GM12878 (cell line): ENCODE measurements at regions not wholly inside any gene's neighbourhood (a gene's known extent, or its start where the extent isn't known, plus 50 kb on each side); places are given as distances from the start of the nearest gene placed in this dataset.

Source experiments
- ATAC-seq: fragments of 200-7000 bp; cut with Tn5 transposase; 3 replicates; pipeline ENCODE4 v1.9.1; 2020; ENCODE audit warnings: mild to moderate bottlenecking, moderate library complexity
- BruUV-seq: library from RNA; stranded (reverse); fragments of 400-500 nt; replicated peaks from 2 replicates; lab custom pipeline; 2021; lab: Mats Ljungman, UMichigan
- CTCF ChIA-PET: fragments of 300-600 bp; sonication (Branson Sonifier 250); formaldehyde crosslinking; extraction: SDS; loops from one replicate; lab custom pipeline; 2021; ENCODE audit warnings: inconsistent platforms; lab: Yijun Ruan, JAX
- POLR2A ChIA-PET: fragments of 350-600 bp; formaldehyde crosslinking; extraction: SDS; loops from one replicate; lab custom pipeline; 2021; ENCODE audit warnings: inconsistent platforms; lab: Charles Lee
- RAD21 ChIA-PET: fragments of 300-600 bp; sonication (Branson Sonifier 250); formaldehyde crosslinking; loops from one replicate; lab custom pipeline; 2023; ENCODE audit warnings: antibody characterized with exemption; ENCODE audit not compliant: unreplicated experiment; lab: Charles Lee
- SMC1A ChIA-PET: fragments of 300-600 bp; sonication (Branson Sonifier 250); formaldehyde crosslinking; loops from one replicate; lab custom pipeline; 2023; ENCODE audit not compliant: unreplicated experiment, uncharacterized antibody; lab: Charles Lee
- DNase-seq: peaks from one replicate; pipeline ENCODE4 v3.0.0-alpha.2; 2011; ENCODE audit warnings: low read depth, low spot score
- FAIRE-seq: peaks from 3 replicates; lab custom pipeline; 2011; peaks lifted over from hg19 to GRCh38; lab: Jason Lieb, UNC
- H2AFZ ChIP-seq: 2 replicates; pipeline ENCODE4 v1.6.0; 2011; ENCODE audit warnings: low read depth, low read length, control low read depth; ENCODE audit not compliant: control insufficient read depth
- H3K27ac ChIP-seq: 2 replicates; pipeline ENCODE4 v1.5.1; 2011; ENCODE audit warnings: control low read depth; ENCODE audit not compliant: control insufficient read depth, insufficient read depth
- H3K27me3 ChIP-seq, 2 experiments: replicated peaks in 1 of 2; 2 replicates each; pipeline versions ENCODE4 v1.6.0 to v1.6.1; 2011; ENCODE audit warnings: low read length in 1 of 2; ENCODE audit not compliant: control insufficient read depth in 2 of 2, insufficient read depth in 2 of 2
- H3K36me3 ChIP-seq, 2 experiments: 2 replicates each; pipeline ENCODE4 v1.5.1; 2011; ENCODE audit warnings: low read length in 1 of 2; ENCODE audit not compliant: control insufficient read depth in 2 of 2, insufficient read depth in 2 of 2
- H3K4me1 ChIP-seq: 2 replicates; pipeline ENCODE4 v1.6.1; 2011; ENCODE audit warnings: mild to moderate bottlenecking, low read length, moderate library complexity, mixed read lengths; ENCODE audit not compliant: control insufficient read depth, insufficient read depth
- H3K4me2 ChIP-seq: 2 replicates; pipeline ENCODE4 v1.6.0; 2011; ENCODE audit warnings: control low read depth; ENCODE audit not compliant: control insufficient read depth, insufficient read depth
- H3K4me3 ChIP-seq: fragments of 200-600 bp; sonication (generic); 2 replicates; pipeline ENCODE4 v1.5.1; 2016
- H3K79me2 ChIP-seq: 2 replicates; pipeline ENCODE4 v1.6.0; 2011; ENCODE audit warnings: low read length; ENCODE audit not compliant: control insufficient read depth, insufficient read depth
- H3K9ac ChIP-seq: 2 replicates; pipeline ENCODE4 v1.8.0; 2011; ENCODE audit warnings: low read length, control low read depth, mixed read lengths; ENCODE audit not compliant: control insufficient read depth, insufficient read depth
- H3K9me3 ChIP-seq: replicated peaks from 3 replicates; pipeline ENCODE4 v1.5.1; 2011; ENCODE audit warnings: mild to moderate bottlenecking, low read length; ENCODE audit not compliant: control insufficient read depth, insufficient read depth
- H4K20me1 ChIP-seq: 2 replicates; pipeline ENCODE4 v1.6.0; 2011; ENCODE audit not compliant: control insufficient read depth, insufficient read depth
- BCL11A ChIP-seq: IDR thresholded peaks from 2 replicates; pipeline ENCODE4 v1.6.1; 2011; ENCODE audit warnings: low read depth, low read length
- CUX1 ChIP-seq: IDR thresholded peaks from 2 replicates; pipeline ENCODE4 v1.6.1; 2012; ENCODE audit warnings: improper control_type of control experiment, low read depth, low read length; ENCODE audit not compliant: insufficient replicate concordance
- E4F1 ChIP-seq: fragments of 450-650 bp; IDR thresholded peaks from 2 replicates; pipeline ENCODE4 v1.6.1; 2018; ENCODE audit warnings: borderline replicate concordance, mild to moderate bottlenecking; ENCODE audit not compliant: partially characterized antibody
- EP300 ChIP-seq, 2 experiments: fragments of 150-350 bp in 1 of 2; IDR thresholded peaks; 2 replicates each; pipeline ENCODE4 v1.6.1; 2011 to 2012; ENCODE audit warnings: low read depth in 2 of 2, low read length in 2 of 2, borderline replicate concordance in 1 of 2, improper control_type of control experiment in 1 of 2, inconsistent platforms in 1 of 2; ENCODE audit not compliant: control insufficient read depth in 1 of 2
- FOS ChIP-seq: IDR thresholded peaks from 3 replicates; pipeline ENCODE4 v1.6.1; 2011; ENCODE audit warnings: borderline replicate concordance; ENCODE audit not compliant: insufficient read length; ENCODE audit errors: extremely low read depth
- HCFC1 ChIP-seq: fragments of 150-350 bp; IDR thresholded peaks from 2 replicates; pipeline ENCODE4 v1.6.1; 2014; ENCODE audit warnings: low read length
- HDGF ChIP-seq: fragments of 450-650 bp; IDR thresholded peaks from 2 replicates; pipeline ENCODE4 v1.6.1; 2016; ENCODE audit warnings: antibody characterized with exemption
- MTA2 ChIP-seq: fragments of 450-650 bp; IDR thresholded peaks from 2 replicates; pipeline ENCODE4 v1.6.1; 2016; ENCODE audit warnings: low read depth, mild to moderate bottlenecking, moderate library complexity
- MTA3 ChIP-seq: IDR thresholded peaks from 2 replicates; pipeline ENCODE4 v1.6.1; 2012; ENCODE audit warnings: low read length, inconsistent platforms, borderline replicate concordance
- NFIC ChIP-seq: IDR thresholded peaks from 2 replicates; pipeline ENCODE4 v1.6.1; 2012; ENCODE audit warnings: low read depth, mild to moderate bottlenecking, inconsistent platforms, low read length, moderate library complexity
- NR2C1 ChIP-seq: fragments of 450-650 bp; IDR thresholded peaks from 2 replicates; pipeline ENCODE4 v1.6.1; 2017; ENCODE audit warnings: antibody characterized with exemption, mild to moderate bottlenecking, moderate library complexity
- SP1 ChIP-seq: IDR thresholded peaks from one replicate; pipeline ENCODE4 v1.6.1; 2011; ENCODE audit warnings: low read depth, low read length
- WGBS: methylation state at CpG from one replicate; pipeline ENCODE4 v1.1.6; 2016; ENCODE audit warnings: low lambda C conversion rate; ENCODE audit not compliant: insufficient replicate concordance, insufficient coverage; ENCODE audit errors: missing lambda C conversion rate; 5-methylcytosine and 5-hydroxymethylcytosine counted together
- in situ Hi-C: fragments of 300-500 bp; cut with MboI; formaldehyde crosslinking; loops from 9 replicates; pipeline ENCODE4 v1.14.3; 2018; ENCODE audit warnings: mixed read lengths
- intact Hi-C: fragments of 100-400 bp; cut with micrococcal nuclease; formaldehyde crosslinking; loops from one replicate; pipeline ENCODE4 v1.14.2; 2022; ENCODE audit not compliant: unreplicated experiment

GRCh38 chr9:26483991-26484390, 408.6 kb downstream of the CAAP1 start:
- ChIA-PET SMC1A (no interaction called here), POLR2A (no interaction called here), RAD21 (no interaction called here)
- H3K4me1 ChIP-seq, result no peaks in the 10 kb centered on the region
- no peaks in the 10 kb centered on the region for H3K27me3 ChIP-seq
- in situ Hi-C loops (no loop called here), intact Hi-C loops (no loop called here)
- ATAC-seq (no peak), FAIRE-seq (no peak), DNase-seq (no peak)
- BruUV-seq, result no TSS peak
- H3K4me2 ChIP-seq, result no peak overlapping the region
- no peaks in the 10 kb centered on the region for H3K79me2 ChIP-seq
- H3K9ac ChIP-seq, result no peak overlapping the region
- no peak overlapping the region for H3K4me3 ChIP-seq
- no peak overlapping the region for H3K27ac ChIP-seq
- H4K20me1 ChIP-seq, result no peaks in the 10 kb centered on the region
- no peaks in the 10 kb centered on the region for H3K36me3 ChIP-seq
- 59% methylated on average over 15 of the region's 15 CpGs for WGBS
- no peaks in the 10 kb centered on the region for H3K9me3 ChIP-seq
- H2AFZ ChIP-seq, result no peak overlapping the region
- TF ChIP-seq BCL11A (no peak), FOS (no peak), MTA3 (no peak)
- TF ChIP-seq, all 136 proteins: peak for 0
- CTCF ChIA-PET, result no interaction called here

GRCh38 chr9:26477963-26478362, 414.6 kb downstream of the CAAP1 start:
- Histone ChIP-seq H3K9ac (no peak overlapping the region), H2AFZ (no peak overlapping the region), H4K20me1 (no peaks in the 10 kb centered on the region), H3K27ac (no peak overlapping the region), H3K4me3 (no peak overlapping the region), H3K4me2 (no peak overlapping the region), H3K4me1 (no peaks in the 10 kb centered on the region), H3K36me3 (no peaks in the 10 kb centered on the region), H3K79me2 (no peaks in the 10 kb centered on the region), H3K9me3 (no peaks in the 10 kb centered on the region), H3K27me3 (no peaks in the 10 kb centered on the region)
- intact Hi-C loops, result no loop called here
- SMC1A ChIA-PET, result no interaction called here
- DNase-seq, result no peak
- CTCF ChIA-PET, result interaction anchor here (0.6 kb wide), 1 partner anchor 48 kb away, joined by 3 read pairs; no protein-coding TSS in a partner anchor
- RAD21 ChIA-PET, result no interaction called here
- POLR2A ChIA-PET, result interaction anchor here (0.7 kb wide), 1 partner anchor 80 kb away, joined by 7 read pairs; no protein-coding TSS in a partner anchor
- in situ Hi-C loops, result no loop called here
- BruUV-seq, result no TSS peak
- ATAC-seq, result no peak
- FAIRE-seq, result no peak
- TF ChIP-seq E4F1, result no peak
- TF ChIP-seq MTA2, result no peak
- no peak for TF ChIP-seq HCFC1
- no peak for TF ChIP-seq HDGF
- TF ChIP-seq NR2C1, result no peak
- no peak for TF ChIP-seq EP300 (IDR thresholded peaks at IDR 0.05; ENCODE audit: borderline replicate concordance in 1 of 2, control insufficient read depth in 1 of 2, low read depth in 2 of 2, low read length in 2 of 2)
- TF ChIP-seq NFIC, result no peak
- no peak for TF ChIP-seq SP1
- no peak for TF ChIP-seq CUX1
